GM23338 (cell line): ENCODE measurements at regions not wholly inside any gene's neighbourhood (a gene's known extent, or its start where the extent isn't known, plus 50 kb on each side); places are given as distances from the start of the nearest gene placed in this dataset.

Source experiments
- ATAC-seq: fragments of 200-7000 bp; cut with Tn5 transposase; 3 replicates; pipeline ENCODE4 v1.9.1; 2020
- DNase-seq: peaks from one replicate; pipeline ENCODE4 v3.0.0-alpha.2; 2015; ENCODE audit warnings: low spot score
- H2AFZ ChIP-seq: fragments of 200-600 bp; sonication (generic); 2 replicates; pipeline ENCODE4 v1.8.0; 2016; ENCODE audit warnings: antibody characterized with exemption, mild to moderate bottlenecking, moderate library complexity
- H3F3A ChIP-seq: fragments of 200-600 bp; sonication (generic); replicated peaks from 2 replicates; pipeline ENCODE4 v1.8.0; 2017; ENCODE audit warnings: antibody characterized with exemption, mixed run types, low read depth
- H3K27ac ChIP-seq: fragments of 200-600 bp; sonication (generic); 2 replicates; pipeline ENCODE4 v1.6.1; 2016; ENCODE audit warnings: low read depth
- H3K27me3 ChIP-seq: fragments of 200-600 bp; sonication (generic); 2 replicates; pipeline ENCODE4 v1.8.0; 2016; ENCODE audit warnings: mild to moderate bottlenecking, mixed run types, moderate library complexity; ENCODE audit not compliant: insufficient read depth
- H3K36me3 ChIP-seq: fragments of 200-600 bp; sonication (generic); 2 replicates; pipeline ENCODE4 v1.8.0; 2016; ENCODE audit warnings: mild to moderate bottlenecking; ENCODE audit not compliant: insufficient read depth
- H3K4me1 ChIP-seq: fragments of 200-600 bp; sonication (generic); 2 replicates; pipeline ENCODE4 v1.8.0; 2016; ENCODE audit warnings: mild to moderate bottlenecking, moderate library complexity; ENCODE audit not compliant: insufficient read depth
- H3K4me2 ChIP-seq: fragments of 200-600 bp; sonication (generic); 2 replicates; pipeline ENCODE4 v1.7.1; 2017; ENCODE audit warnings: mixed run types
- H3K4me3 ChIP-seq: fragments of 200-600 bp; sonication (generic); 2 replicates; pipeline ENCODE4 v1.6.1; 2016; ENCODE audit warnings: mixed run types
- H3K79me2 ChIP-seq: fragments of 200-600 bp; sonication (generic); replicated peaks from 2 replicates; pipeline ENCODE4 v1.8.0; 2017; ENCODE audit warnings: mild to moderate bottlenecking; ENCODE audit not compliant: insufficient read depth
- H3K9me2 ChIP-seq: fragments of 200-600 bp; sonication (generic); 2 replicates; pipeline ENCODE4 v1.8.0; 2017; ENCODE audit not compliant: insufficient read depth
- H4K20me1 ChIP-seq: fragments of 200-600 bp; sonication (generic); replicated peaks from 2 replicates; pipeline ENCODE4 v1.8.0; 2017; ENCODE audit warnings: mild to moderate bottlenecking; ENCODE audit not compliant: insufficient read depth
- H3K27ac Mint-ChIP-seq: 2 replicates; pipeline ENCODE4 v1.8.0; 2020; ENCODE audit warnings: inconsistent platforms, mild to moderate bottlenecking, moderate library complexity, mixed read lengths
- H3K27me3 Mint-ChIP-seq: 3 replicates; pipeline ENCODE4 v1.8.0; 2022; ENCODE audit warnings: low read depth, mild to moderate bottlenecking, moderate library complexity, mixed read lengths, inconsistent platforms; ENCODE audit not compliant: insufficient read depth, poor library complexity
- H3K36me3 Mint-ChIP-seq: 3 replicates; pipeline ENCODE4 v1.8.0; 2021; ENCODE audit warnings: low read depth, mild to moderate bottlenecking, inconsistent platforms, moderate library complexity, mixed read lengths
- H3K4me1 Mint-ChIP-seq: 3 replicates; pipeline ENCODE4 v1.8.0; 2020; ENCODE audit warnings: mild to moderate bottlenecking, inconsistent platforms, mixed read lengths
- H3K4me3 Mint-ChIP-seq: 3 replicates; pipeline ENCODE4 v1.8.0; 2021; ENCODE audit warnings: moderate library complexity, mild to moderate bottlenecking, inconsistent platforms, mixed read lengths
- H3K9me3 Mint-ChIP-seq: 3 replicates; pipeline ENCODE4 v1.8.0; 2020; ENCODE audit warnings: moderate library complexity, mild to moderate bottlenecking, inconsistent platforms, mixed read lengths
- EZH2phosphoT487 ChIP-seq: fragments of 200-600 bp; sonication (generic); IDR thresholded peaks from one replicate; pipeline ENCODE4 v1.8.1; 2018; ENCODE audit warnings: antibody characterized with exemption; ENCODE audit not compliant: unreplicated experiment
- REST ChIP-seq: IDR thresholded peaks from one replicate; pipeline ENCODE4 v1.6.1; 2018; ENCODE audit warnings: antibody characterized with exemption; ENCODE audit not compliant: unreplicated experiment
- ZNF331 ChIP-seq: fragments of 250-450 bp; sonication (Bioruptor Pico); IDR thresholded peaks from 2 replicates; pipeline ENCODE4 v1.5.0; 2020; ENCODE audit warnings: low read depth, mild to moderate bottlenecking, moderate library complexity
- ZNF462 ChIP-seq: fragments of 250-450 bp; sonication (Bioruptor Pico); IDR thresholded peaks from 2 replicates; pipeline ENCODE4 v1.5.0; 2020; ENCODE audit warnings: mild to moderate bottlenecking, moderate library complexity

DNA sequence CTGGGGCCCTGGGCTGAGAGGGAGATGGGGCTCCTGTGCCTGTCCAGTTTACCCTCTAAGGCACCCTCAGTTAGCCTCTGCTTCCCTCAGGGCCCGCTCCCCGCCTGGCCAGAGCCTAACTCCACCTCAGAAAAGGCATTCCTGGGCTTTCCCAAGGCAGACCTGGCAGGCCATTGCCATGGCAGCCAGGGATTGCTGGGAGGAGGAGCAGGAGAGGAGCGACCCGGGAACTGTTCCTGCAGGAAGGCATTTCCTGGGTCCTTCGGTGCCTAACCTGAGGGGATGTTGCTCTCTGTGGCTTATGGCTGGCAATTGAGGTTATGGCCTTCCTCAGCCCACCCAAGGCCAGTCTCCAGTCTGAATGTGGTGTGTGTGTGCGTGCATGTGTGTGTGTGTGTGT, 131.3 kb downstream of the PJA1 start (continued):
- TF ChIP-seq ZNF462: no peak
- no peak for TF ChIP-seq EZH2phosphoT487

- no peak overlapping the region for H3K27ac Mint-ChIP-seq
- Histone ChIP-seq H3K79me2 (no peaks in the 10 kb centered on the region), H3K27me3 (no peaks in the 10 kb centered on the region), H3K4me3 (no peak overlapping the region), H3K4me2 (no peak overlapping the region), H4K20me1 (no peaks in the 10 kb centered on the region), H3K9me2 (no peaks in the 10 kb centered on the region), H3K4me1 (peaks cover 14% of the 10 kb centered on the region; the same call in 1 of the 2 replicates), H3K27ac (no peak overlapping the region), H3K36me3 (no peaks in the 10 kb centered on the region), H3F3A (no peaks in the 10 kb centered on the region), H2AFZ (no peak overlapping the region)
- peaks cover 22% of the 10 kb centered on the region for H3K4me1 Mint-ChIP-seq
- H3K27me3 Mint-ChIP-seq: peaks cover 5% of the 10 kb centered on the region
- no peak overlapping the region for H3K4me3 Mint-ChIP-seq
- ATAC-seq (no peak), DNase-seq (no peak)
- H3K36me3 Mint-ChIP-seq: no peaks in the 10 kb centered on the region
- no peaks in the 10 kb centered on the region for H3K9me3 Mint-ChIP-seq
- TF ChIP-seq ZNF331 (CRISPR knock-in tag) (no peak), REST (no peak)
Measured at GRCh38 chrX:69032601-69033000, 132.7 kb downstream of the PJA1 start.
